Neutrophil (primary cell): ENCODE measurements at regions not wholly inside any gene's neighbourhood (a gene's known extent, or its start where the extent isn't known, plus 50 kb on each side); places are given as distances from the start of the nearest gene placed in this dataset.

Source experiments
- H3K27ac ChIP-seq: fragments of 200-600 bp; sonication (generic); 2 replicates; pipeline ENCODE4 v1.5.1; 2016; ENCODE audit warnings: mild to moderate bottlenecking, moderate library complexity
- H3K27me3 ChIP-seq: fragments of 200-600 bp; sonication (generic); 2 replicates; pipeline ENCODE4 v1.6.0; 2016; ENCODE audit warnings: mild to moderate bottlenecking
- H3K36me3 ChIP-seq: fragments of 200-600 bp; sonication (generic); 2 replicates; pipeline ENCODE4 v1.5.1; 2017
- H3K4me1 ChIP-seq, 2 experiments: fragments of 200-600 bp in 1 of 2; sonication (generic) in 1 of 2; 1 replicate in 1 of 2; 2 replicates in 1 of 2; pipeline versions ENCODE4 v1.5.1 to v1.6.1; 2013 to 2016; ENCODE audit warnings: low read depth in 1 of 2, low read length in 1 of 2, mild to moderate bottlenecking in 1 of 2, moderate library complexity in 1 of 2; ENCODE audit not compliant: control insufficient read depth in 1 of 2, insufficient read depth in 1 of 2
- H3K4me3 ChIP-seq, 2 experiments: fragments of 200-600 bp in 1 of 2; sonication (generic) in 1 of 2; 1 replicate in 1 of 2; 2 replicates in 1 of 2; pipeline ENCODE4 v1.5.1; 2013 to 2016; ENCODE audit warnings: low read depth in 1 of 2, low read length in 1 of 2, mild to moderate bottlenecking in 1 of 2, moderate library complexity in 1 of 2
- H3K9me3 ChIP-seq: fragments of 200-600 bp; sonication (generic); 2 replicates; pipeline ENCODE4 v1.5.1; 2016
- CTCF ChIP-seq: fragments of 200-600 bp; sonication (generic); IDR thresholded peaks from 2 replicates; pipeline ENCODE4 v1.5.1; 2016; ENCODE audit warnings: antibody characterized with exemption

- H3K27me3 ChIP-seq: no peaks in the 10 kb centered on the region
- no peak for TF ChIP-seq CTCF
- no peaks in the 10 kb centered on the region for H3K9me3 ChIP-seq
- no peaks in the 10 kb centered on the region for H3K36me3 ChIP-seq
- H3K27ac ChIP-seq: no peak overlapping the region
- H3K4me3 ChIP-seq: no peak overlapping the region
- H3K4me1 ChIP-seq: no peaks in the 10 kb centered on the region
These were observed 161.7 kb upstream of the UBE2E1 start for GRCh38 chr3:23644099-23644498.

DNA sequence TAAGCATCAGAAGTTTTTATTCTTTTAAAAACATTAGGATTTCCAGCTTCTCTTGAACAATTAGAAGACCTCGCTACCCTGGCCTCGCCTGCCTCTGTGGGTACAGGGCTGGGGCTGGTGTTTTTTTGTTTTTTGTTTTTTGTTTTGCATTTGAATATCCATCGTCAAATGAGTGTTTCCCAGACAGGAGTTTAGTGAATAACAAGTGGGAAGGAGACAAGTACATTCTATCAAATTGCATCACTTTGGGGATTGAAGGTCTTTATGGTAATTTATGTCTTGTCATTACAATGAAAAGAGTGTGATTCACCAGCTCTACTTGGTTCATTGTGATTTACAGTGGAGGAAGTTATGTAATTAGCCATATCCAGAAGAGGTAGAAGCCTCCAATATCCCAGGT lies 161.1 kb upstream of the UBE2E1 start:
- Histone ChIP-seq H3K27ac (no peak overlapping the region), H3K36me3 (no peaks in the 10 kb centered on the region), H3K9me3 (no peaks in the 10 kb centered on the region), H3K4me1 (no peaks in the 10 kb centered on the region), H3K27me3 (no peaks in the 10 kb centered on the region), H3K4me3 (no peak overlapping the region)
- TF ChIP-seq CTCF: no peak

- H3K27ac ChIP-seq: no peak overlapping the region
- no peaks in the 10 kb centered on the region for H3K27me3 ChIP-seq
- peaks cover 0 to 3% of the 10 kb centered on the region in 2 experiments for H3K4me1 ChIP-seq
- no peaks in the 10 kb centered on the region for H3K9me3 ChIP-seq
- H3K4me3 ChIP-seq: no peak overlapping the region
- no peaks in the 10 kb centered on the region for H3K36me3 ChIP-seq
- TF ChIP-seq CTCF: no peak
These were observed 160.1 kb upstream of the UBE2E1 start for GRCh38 chr3:23645533-23646183.

DNA sequence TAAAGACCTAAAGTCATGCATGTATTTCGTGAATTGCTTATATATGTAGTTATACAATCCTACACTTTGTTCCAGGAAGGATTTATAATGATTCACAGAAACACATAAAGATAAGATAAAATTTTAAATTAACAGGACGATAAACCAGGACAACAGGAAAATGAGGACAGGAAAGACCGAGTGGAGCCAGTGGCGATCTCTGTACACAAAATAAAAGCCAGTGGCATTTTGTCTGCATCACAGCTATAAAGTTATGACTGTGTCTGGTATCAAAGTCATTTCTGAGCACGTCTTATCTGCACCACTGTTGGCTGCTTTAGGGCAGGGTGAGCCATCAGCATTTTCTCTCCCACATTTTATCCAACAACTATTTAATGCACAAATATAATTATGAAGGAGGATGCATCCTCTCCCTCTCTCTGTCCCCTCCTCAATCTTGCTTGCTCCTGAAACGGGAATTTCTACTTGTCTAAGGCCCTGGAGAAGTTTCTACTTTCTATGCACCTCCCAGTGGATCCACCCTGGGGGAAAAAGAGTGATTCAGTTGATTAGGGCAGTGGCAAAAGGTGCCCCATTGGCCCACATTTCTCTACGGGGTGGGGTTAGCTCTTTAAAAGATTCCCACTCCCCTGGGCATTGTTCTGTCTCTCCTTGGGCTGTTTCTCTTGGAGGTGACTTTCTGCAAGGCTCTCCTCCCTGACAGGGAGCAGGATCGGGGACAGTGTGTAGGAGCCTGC lies 159.4 kb upstream of the UBE2E1 start:
- Histone ChIP-seq H3K4me3 (no peak overlapping the region), H3K27ac (no peak overlapping the region), H3K27me3 (no peaks in the 10 kb centered on the region), H3K9me3 (no peaks in the 10 kb centered on the region), H3K36me3 (no peaks in the 10 kb centered on the region), H3K4me1 (peaks cover 0 to 3% of the 10 kb centered on the region in 2 experiments)
- TF ChIP-seq CTCF: no peak

DNA sequence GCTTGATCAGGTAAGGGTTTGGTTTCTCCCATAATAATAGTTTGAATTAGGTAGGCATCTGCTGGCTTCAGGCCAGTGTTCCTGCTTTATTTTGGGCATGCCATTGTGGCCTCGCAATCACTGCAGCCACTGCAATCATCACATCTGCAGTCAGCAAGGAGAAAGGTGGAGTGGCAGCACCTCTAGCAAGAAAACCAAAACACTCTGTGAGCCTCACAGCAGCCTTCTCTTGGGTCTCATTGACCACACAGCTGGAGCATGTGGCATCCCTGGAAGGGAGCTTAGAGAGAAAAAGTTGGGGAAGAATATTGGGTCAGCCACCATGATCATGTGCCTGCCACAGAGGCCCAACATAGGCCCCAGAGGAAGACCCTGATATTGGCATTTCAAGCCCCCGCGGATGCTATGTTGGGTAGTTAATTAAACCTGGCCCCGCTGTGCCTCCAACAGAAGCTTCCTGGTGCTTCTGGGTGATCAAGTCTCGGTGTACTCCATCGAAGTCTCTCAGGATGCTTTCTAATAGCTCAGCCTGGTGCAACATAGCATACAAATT lies 158.0 kb upstream of the UBE2E1 start:
- no peaks in the 10 kb centered on the region for H3K27me3 ChIP-seq
- no peak for TF ChIP-seq CTCF
- no peak overlapping the region for H3K27ac ChIP-seq
- H3K4me3 ChIP-seq: no peak overlapping the region
- peaks cover 0 to 3% of the 10 kb centered on the region in 2 experiments for H3K4me1 ChIP-seq
- no peaks in the 10 kb centered on the region for H3K36me3 ChIP-seq
- no peaks in the 10 kb centered on the region for H3K9me3 ChIP-seq
